HepG2 (cell line): ENCODE measurements at regions not wholly inside any gene's neighbourhood (a gene's known extent, or its start where the extent isn't known, plus 50 kb on each side); places are given as distances from the start of the nearest gene placed in this dataset.

Experiments
- ATAC-seq: fragments of 200-7000 bp; cut with Tn5 transposase; 3 replicates; pipeline ENCODE4 v1.9.1; 2020; ENCODE audit warnings: mild to moderate bottlenecking, moderate library complexity
- BruUV-seq: library from RNA; stranded (reverse); fragments of 400-500 nt; replicated peaks from 2 replicates; lab custom pipeline; 2021; lab: Mats Ljungman, UMichigan
- CTCF ChIA-PET: fragments of 300-600 bp; formaldehyde crosslinking; extraction: SDS; loops from one replicate; lab custom pipeline; 2021; ENCODE audit warnings: low total read pairs, inconsistent platforms, low intra/inter-chr PET ratio; lab: Yijun Ruan, JAX
- POLR2A ChIA-PET: fragments of 350-600 bp; sonication (Branson Sonifier 250); formaldehyde crosslinking; loops from one replicate; lab custom pipeline; 2020; ENCODE audit warnings: antibody characterized with exemption, inconsistent platforms; lab: Yijun Ruan, JAX
- DNase-seq: peaks from one replicate; pipeline ENCODE4 v3.0.0-alpha.2; 2015; ENCODE audit warnings: low spot score
- FAIRE-seq: peaks from 3 replicates; lab custom pipeline; 2011; peaks lifted over from hg19 to GRCh38; lab: Jason Lieb, UNC
- H2AFZ ChIP-seq: one replicate; pipeline ENCODE4 v1.6.1; 2011; ENCODE audit warnings: low read length, inconsistent platforms
- H3K27ac ChIP-seq: fragments of 300-600 bp; 3 replicates; pipeline ENCODE4 v1.8.0; 2011; ENCODE audit warnings: mixed run types, mild to moderate bottlenecking, mixed read lengths, low read length, inconsistent platforms; ENCODE audit not compliant: insufficient read depth; ENCODE audit errors: extremely low read length
- H3K27me3 ChIP-seq, 2 experiments: fragments of 200-600 bp in 1 of 2; 2 replicates in 1 of 2; 3 replicates in 1 of 2; pipeline versions ENCODE4 v1.6.0 to v1.8.0; 2011; ENCODE audit warnings: low read length in 2 of 2, mild to moderate bottlenecking in 2 of 2, moderate library complexity in 2 of 2, inconsistent platforms in 1 of 2; ENCODE audit not compliant: insufficient read depth in 2 of 2, control insufficient read depth in 1 of 2
- H3K36me3 ChIP-seq, 2 experiments: fragments of 200-600 bp in 1 of 2; replicated peaks in 1 of 2; 2 replicates in 1 of 2; 3 replicates in 1 of 2; pipeline versions ENCODE4 v1.5.1 to v1.8.0; 2011; ENCODE audit warnings: low read length in 2 of 2, inconsistent platforms in 1 of 2; ENCODE audit not compliant: insufficient read depth in 2 of 2, control insufficient read depth in 1 of 2
- H3K4me1 ChIP-seq: 2 replicates; pipeline ENCODE4 v1.5.1; 2012; ENCODE audit warnings: low read length, inconsistent platforms; ENCODE audit not compliant: insufficient read depth
- H3K4me2 ChIP-seq: 2 replicates; pipeline ENCODE4 v1.6.0; 2011; ENCODE audit warnings: low read depth, low read length, inconsistent platforms
- H3K4me3 ChIP-seq, 3 experiments: fragments of 200-600 bp in 1 of 3; sonication (generic), shearing (Covaris generic) in 1 of 3; replicated peaks in 1 of 3; 2 replicates each; pipeline ENCODE4 v1.5.1; 2011 to 2016; ENCODE audit warnings: low read length in 3 of 3, inconsistent platforms in 2 of 3, low read depth in 2 of 3, mild to moderate bottlenecking in 2 of 3, control low read depth in 1 of 3, mixed read lengths in 1 of 3; ENCODE audit not compliant: insufficient read depth in 1 of 3
- H3K79me2 ChIP-seq: one replicate; pipeline ENCODE4 v1.6.1; 2011; ENCODE audit warnings: low read length, inconsistent platforms; ENCODE audit not compliant: insufficient read depth
- H3K9ac ChIP-seq: 2 replicates; pipeline ENCODE4 v1.6.0; 2011; ENCODE audit warnings: mild to moderate bottlenecking, low read depth, low read length, inconsistent platforms; ENCODE audit not compliant: insufficient read depth
- H3K9me3 ChIP-seq: 2 replicates; pipeline ENCODE4 v1.5.1; 2012; ENCODE audit warnings: mild to moderate bottlenecking, low read length
- H4K20me1 ChIP-seq: 2 replicates; pipeline ENCODE4 v1.6.0; 2011; ENCODE audit warnings: inconsistent platforms, mild to moderate bottlenecking, low read length, moderate library complexity; ENCODE audit not compliant: insufficient read depth
- CREB1 ChIP-seq, 2 experiments: fragments of 450-650 bp in 1 of 2; IDR thresholded peaks; 2 replicates each; pipeline ENCODE4 v1.6.1; 2016 to 2017; ENCODE audit warnings: control low read depth in 1 of 2, mild to moderate bottlenecking in 1 of 2, missing compliant biosample characterization in 1 of 2, missing genetic modification characterization in 1 of 2
- FOXP4 ChIP-seq: sonication (generic); formaldehyde crosslinking; IDR thresholded peaks from 2 replicates; pipeline ENCODE4 v1.4.0; 2020; ENCODE audit warnings: missing genetic modification reagents
- GATA4 ChIP-seq: sonication (generic); IDR thresholded peaks from 2 replicates; pipeline ENCODE4 v1.6.1; 2016; ENCODE audit warnings: antibody characterized with exemption, low read depth, borderline replicate concordance
- HCFC1 ChIP-seq: fragments of 150-350 bp; IDR thresholded peaks from 2 replicates; pipeline ENCODE4 v1.6.1; 2014; ENCODE audit warnings: low read depth, low read length
- HOMEZ ChIP-seq: IDR thresholded peaks from 2 replicates; pipeline ENCODE4 v1.6.1; 2016; ENCODE audit warnings: low read depth
- JUN ChIP-seq: sonication (generic); formaldehyde crosslinking; IDR thresholded peaks from 2 replicates; pipeline ENCODE4 v1.4.0; 2020; ENCODE audit warnings: mild to moderate bottlenecking, missing genetic modification reagents
- PHF5A ChIP-seq: IDR thresholded peaks from one replicate; pipeline ENCODE4 v1.6.1; 2018; ENCODE audit warnings: low read depth, missing genetic modification reagents; ENCODE audit not compliant: unreplicated experiment
- REST ChIP-seq, 2 experiments: IDR thresholded peaks; 2 replicates each; pipeline ENCODE4 v1.6.1; 2011 to 2012; ENCODE audit warnings: low read length in 2 of 2, borderline replicate concordance in 1 of 2, low read depth in 1 of 2, mild to moderate bottlenecking in 1 of 2, moderate library complexity in 1 of 2
- RNF2 ChIP-seq: fragments of 450-650 bp; conservative IDR thresholded peaks from 2 replicates; pipeline ENCODE4 v1.6.1; 2016; ENCODE audit warnings: low read depth
- SMC3 ChIP-seq: IDR thresholded peaks from 2 replicates; pipeline ENCODE4 v1.6.1; 2011; ENCODE audit warnings: low read length, improper control_type of control experiment
- XRCC5 ChIP-seq: fragments of 200-400 bp; formaldehyde crosslinking; optimal IDR thresholded peaks from 2 replicates; pipeline ENCODE3; 2017; ENCODE audit warnings: mild to moderate bottlenecking, low read length
- YY1 ChIP-seq: IDR thresholded peaks from 2 replicates; pipeline ENCODE4 v1.6.1; 2011; ENCODE audit warnings: low read length, low read depth, moderate library complexity, mild to moderate bottlenecking; ENCODE audit not compliant: insufficient read depth, insufficient replicate concordance
- WGBS: methylation state at CpG from one replicate; pipeline ENCODE4 v1.1.6; 2017; ENCODE audit warnings: low lambda C conversion rate; 5-methylcytosine and 5-hydroxymethylcytosine counted together
- in situ Hi-C: cut with HindIII; loops from 2 replicates; pipeline ENCODE4 v1.10.0; 2017; ENCODE audit warnings: low pct_unique_long_range_greater_than_20kb; ENCODE audit not compliant: extremely low pct_ligation_motif_present
- intact Hi-C: fragments of 100-400 bp; cut with micrococcal nuclease; formaldehyde crosslinking; loops from one replicate; pipeline ENCODE4 v1.10.0; 2022; ENCODE audit not compliant: unreplicated experiment

GRCh38 chr15:62306851-62307504 is 141.9 kb upstream of the C2CD4B start (continued):
- TF ChIP-seq CREB1 (IDR thresholded peaks at IDR 0.05) (no peak), CREB1 (CRISPR knock-in tag; IDR thresholded peaks at IDR 0.05) (peak; percentile 19; the same call in 1 of the 2 replicates), XRCC5 (peak; percentile 20), RNF2 (peak; percentile 86), SMC3 (peak; percentile 64)

- CTCF ChIA-PET = interaction anchor here (1.4 to 1.8 kb wide), 2 partner anchors 68 to 341 kb away, joined by 4 read pairs; no protein-coding TSS in a partner anchor
- intact Hi-C loops = loop anchor here (1.0 to 5.0 kb wide), 2 partner anchors 66 to 235 kb away; no protein-coding TSS in a partner anchor
- TF ChIP-seq JUN (CRISPR knock-in tag) (no peak), YY1 (no peak), GATA4 (no peak), PHF5A (CRISPR knock-in tag) (no peak), REST (IDR thresholded peaks at IDR 0.05; ENCODE audit: borderline replicate concordance in 1 of 2, low read depth in 1 of 2, low read length in 2 of 2) (no peak), HOMEZ (CRISPR knock-in tag) (no peak), FOXP4 (CRISPR knock-in tag) (no peak), HCFC1 (no peak)
These were observed 142.5 kb upstream of the C2CD4B start for GRCh38 chr15:62307551-62307950.

More at GRCh38 chr15:62307551-62307950, 142.5 kb upstream of the C2CD4B start:
- H2AFZ ChIP-seq = no peak overlapping the region
- peaks cover 1 to 15% of the 10 kb centered on the region in 2 experiments; a peak in 3 of 5 replicates for H3K27me3 ChIP-seq
- no peaks in the 10 kb centered on the region for H3K79me2 ChIP-seq
- in situ Hi-C loops = loop anchor here (25.0 kb wide), 1 partner anchor 445 kb away; no protein-coding TSS in a partner anchor
- POLR2A ChIA-PET = no interaction called here
- no peaks in the 10 kb centered on the region for H3K4me1 ChIP-seq
- FAIRE-seq = no peak
- no peaks in the 10 kb centered on the region for H3K9me3 ChIP-seq
- WGBS = 0% methylated on average over 2 of the region's 2 CpGs
- no peaks in the 10 kb centered on the region for H4K20me1 ChIP-seq
- no peaks in the 10 kb centered on the region for H3K36me3 ChIP-seq
- no TSS peak for BruUV-seq
- no peak for ATAC-seq
- no peak overlapping the region for H3K9ac ChIP-seq
- DNase-seq = no peak
- H3K4me3 ChIP-seq = no peak overlapping the region
- H3K4me2 ChIP-seq = no peak overlapping the region
- no peak overlapping the region for H3K27ac ChIP-seq
